Neural progenitor cell (in vitro differentiated cells): ENCODE measurements at regions not wholly inside any gene's neighbourhood (a gene's known extent, or its start where the extent isn't known, plus 50 kb on each side); places are given as distances from the start of the nearest gene placed in this dataset.

Experiments used
- CTCF ChIP-seq: fragments of 200-600 bp; sonication (generic); IDR thresholded peaks from 2 replicates; pipeline ENCODE4 v1.5.1; 2017; ENCODE audit warnings: antibody characterized with exemption, mild to moderate bottlenecking
- EZH2 ChIP-seq: fragments of 200-600 bp; sonication (generic); IDR thresholded peaks from 2 replicates; pipeline ENCODE4 v1.6.1; 2017; ENCODE audit warnings: antibody characterized with exemption, mild to moderate bottlenecking, moderate library complexity

- TF ChIP-seq CTCF = no peak
- TF ChIP-seq EZH2 = no peak
Measured at GRCh38 chr18:10121786-10122515, 208.1 kb downstream of the VAPA start.
